HCT116 (cell line): ENCODE measurements at regions not wholly inside any gene's neighbourhood (a gene's known extent, or its start where the extent isn't known, plus 50 kb on each side); places are given as distances from the start of the nearest gene placed in this dataset.

Experiments
- ATAC-seq: fragments of 200-7000 bp; cut with Tn5 transposase; 2 replicates; pipeline ENCODE4 v1.9.1; 2020; ENCODE audit warnings: mild to moderate bottlenecking, moderate library complexity
- BruUV-seq: library from RNA; stranded (reverse); fragments of 400-500 nt; replicated peaks from 2 replicates; lab custom pipeline; 2021; lab: Mats Ljungman, UMichigan
- CTCF ChIA-PET: fragments of 300-600 bp; sonication (Branson Sonifier 250); formaldehyde crosslinking; loops from one replicate; lab custom pipeline; 2021; ENCODE audit warnings: antibody characterized with exemption; lab: Charles Lee
- POLR2A ChIA-PET: fragments of 300-600, 350-600 bp; sonication (Branson Sonifier 250); formaldehyde crosslinking; loops from one replicate; lab custom pipeline; 2021; ENCODE audit warnings: antibody characterized with exemption; lab: Charles Lee
- RAD21 ChIA-PET, 2 experiments: fragments of 300-600 bp; sonication (Branson Sonifier 250); formaldehyde crosslinking; loops; one replicate each; lab custom pipeline; 2023; ENCODE audit warnings: low total read pairs in 2 of 2; ENCODE audit not compliant: uncharacterized antibody in 2 of 2, unreplicated experiment in 2 of 2, low non-redundant PET in 1 of 2; lab: Charles Lee
- DNase-seq: peaks from one replicate; pipeline ENCODE4 v3.0.0-alpha.2; 2010; ENCODE audit warnings: low read depth, low spot score
- H2AFZ ChIP-seq: fragments of 200-600 bp; shearing (Covaris generic), sonication (generic); 2 replicates; pipeline ENCODE4 v1.6.1; 2017; ENCODE audit warnings: low read depth, mixed run types, mixed read lengths, antibody characterized with exemption, low read length; ENCODE audit not compliant: poor library complexity, severe bottlenecking
- H3K27ac ChIP-seq: 2 replicates; pipeline ENCODE4 v1.5.1; 2012; ENCODE audit warnings: low read depth, low read length
- H3K27me3 ChIP-seq: fragments of 200-600 bp; sonication (generic); 2 replicates; pipeline ENCODE4 v1.6.1; 2016; ENCODE audit warnings: mixed run types, low read length, mixed read lengths; ENCODE audit not compliant: insufficient read depth
- H3K36me3 ChIP-seq, 2 experiments: fragments of 200-500 bp in 1 of 2; fragments of 200-600 bp in 1 of 2; sonication (Bioruptor generic) in 1 of 2; sonication (generic) in 1 of 2; 2 replicates each; pipeline versions ENCODE4 v1.5.1 to v1.6.1; 2014 to 2016; ENCODE audit warnings: low read length in 2 of 2, inconsistent platforms in 1 of 2, mixed read lengths in 1 of 2, mixed run types in 1 of 2; ENCODE audit not compliant: insufficient read depth in 2 of 2, control insufficient read depth in 1 of 2
- H3K4me1 ChIP-seq, 2 experiments: fragments of 200-600 bp in 1 of 2; sonication (generic) in 1 of 2; 2 replicates each; pipeline versions ENCODE4 v1.5.1 to v1.6.1; 2012 to 2017; ENCODE audit warnings: low read length in 2 of 2, inconsistent platforms in 1 of 2, mild to moderate bottlenecking in 1 of 2, mixed read lengths in 1 of 2, mixed run types in 1 of 2, moderate library complexity in 1 of 2; ENCODE audit not compliant: insufficient read depth in 2 of 2, control insufficient read depth in 1 of 2
- H3K4me2 ChIP-seq: fragments of 200-600 bp; sonication (generic); 2 replicates; pipeline ENCODE4 v1.6.1; 2017; ENCODE audit warnings: mixed run types, low read length, mixed read lengths
- H3K4me3 ChIP-seq, 2 experiments: fragments of 200-600 bp in 1 of 2; sonication (generic) in 1 of 2; replicated peaks in 1 of 2; 2 replicates each; pipeline ENCODE4 v1.5.1; 2011 to 2016; ENCODE audit warnings: low read length in 2 of 2, control low read depth in 1 of 2, low read depth in 1 of 2, mild to moderate bottlenecking in 1 of 2, mixed read lengths in 1 of 2, mixed run types in 1 of 2
- H3K79me2 ChIP-seq: fragments of 200-600 bp; sonication (generic); 2 replicates; pipeline ENCODE4 v1.6.1; 2017; ENCODE audit warnings: mild to moderate bottlenecking, mixed run types, low read length, moderate library complexity, mixed read lengths; ENCODE audit not compliant: insufficient read depth
- H3K9ac ChIP-seq: fragments of 200-600 bp; sonication (generic); 2 replicates; pipeline ENCODE4 v1.6.1; 2016; ENCODE audit warnings: low read length, mixed read lengths
- H3K9me2 ChIP-seq: fragments of 200-600 bp; sonication (generic), shearing (Covaris generic); 2 replicates; pipeline ENCODE4 v1.6.1; 2017; ENCODE audit warnings: mixed run types, mild to moderate bottlenecking, moderate library complexity; ENCODE audit not compliant: insufficient read depth
- H3K9me3 ChIP-seq, 2 experiments: fragments of 200-500 bp in 1 of 2; fragments of 200-600 bp in 1 of 2; sonication (Bioruptor generic) in 1 of 2; sonication (generic) in 1 of 2; 2 replicates each; pipeline ENCODE4 v1.6.1; 2014 to 2017; ENCODE audit warnings: low read length in 2 of 2, mixed read lengths in 2 of 2, inconsistent platforms in 1 of 2, low read depth in 1 of 2, mild to moderate bottlenecking in 1 of 2, mixed run types in 1 of 2, moderate library complexity in 1 of 2; ENCODE audit not compliant: control insufficient read depth in 1 of 2, insufficient read depth in 1 of 2
- H4K20me1 ChIP-seq: fragments of 200-600 bp; sonication (generic), shearing (Covaris generic); 2 replicates; pipeline ENCODE4 v1.6.1; 2017; ENCODE audit warnings: mixed run types, mild to moderate bottlenecking, moderate library complexity; ENCODE audit not compliant: insufficient read depth
- CEBPB ChIP-seq: IDR thresholded peaks from 2 replicates; pipeline ENCODE4 v1.6.1; 2012; ENCODE audit warnings: low read depth
- ELF1 ChIP-seq: IDR thresholded peaks from 2 replicates; pipeline ENCODE4 v1.6.1; 2012; ENCODE audit warnings: low read depth, borderline replicate concordance
- EZH2 ChIP-seq: fragments of 200-600 bp; sonication (generic); IDR thresholded peaks from 2 replicates; pipeline ENCODE4 v1.6.1; 2017; ENCODE audit warnings: antibody characterized with exemption, mixed run types
- FOSL1 ChIP-seq: IDR thresholded peaks from 2 replicates; pipeline ENCODE4 v1.6.1; 2012; ENCODE audit warnings: low read depth
- JUND ChIP-seq: IDR thresholded peaks from 2 replicates; pipeline ENCODE4 v1.6.1; 2012
- POLR2A ChIP-seq: IDR thresholded peaks from 2 replicates; pipeline ENCODE4 v1.7.0; 2011; ENCODE audit warnings: borderline replicate concordance; ENCODE audit not compliant: insufficient read depth, insufficient read length; ENCODE audit errors: extremely low read depth
- POLR2AphosphoS5 ChIP-seq: IDR thresholded peaks from 2 replicates; pipeline ENCODE4 v1.6.1; 2011; ENCODE audit warnings: mild to moderate bottlenecking, low read depth, low read length, moderate library complexity
- RAD21 ChIP-seq: IDR thresholded peaks from 2 replicates; pipeline ENCODE4 v1.6.1; 2012; ENCODE audit warnings: low read depth, mild to moderate bottlenecking
- SIN3A ChIP-seq: IDR thresholded peaks from 2 replicates; pipeline ENCODE4 v1.6.1; 2012; ENCODE audit warnings: low read depth
- SRF ChIP-seq: IDR thresholded peaks from 2 replicates; pipeline ENCODE4 v1.6.1; 2012; ENCODE audit warnings: low read depth
- ZFX ChIP-seq: fragments of 450-650 bp; IDR thresholded peaks from 2 replicates; pipeline ENCODE4 v1.6.1; 2017
- ZNF274 ChIP-seq: fragments of 200-500 bp; sonication (Bioruptor generic); IDR thresholded peaks from 2 replicates; pipeline ENCODE4 v1.6.1; 2014; ENCODE audit warnings: mild to moderate bottlenecking, low read depth, low read length, inconsistent platforms
- intact Hi-C: fragments of 100-400 bp; cut with micrococcal nuclease; formaldehyde crosslinking; loops from 2 replicates; pipeline ENCODE4 v1.10.0; 2022
- TF ChIP-seq, protein P1 (sequence below): IDR thresholded peaks from 2 replicates; pipeline ENCODE4 v1.6.1; 2012; ENCODE audit warnings: low read depth
- TF ChIP-seq, protein P2 (sequence below): IDR thresholded peaks from 2 replicates; pipeline ENCODE4 v1.6.1; 2012
- TF ChIP-seq, protein P3 (sequence below): IDR thresholded peaks from 2 replicates; pipeline ENCODE4 v1.6.1; 2012

DNA sequence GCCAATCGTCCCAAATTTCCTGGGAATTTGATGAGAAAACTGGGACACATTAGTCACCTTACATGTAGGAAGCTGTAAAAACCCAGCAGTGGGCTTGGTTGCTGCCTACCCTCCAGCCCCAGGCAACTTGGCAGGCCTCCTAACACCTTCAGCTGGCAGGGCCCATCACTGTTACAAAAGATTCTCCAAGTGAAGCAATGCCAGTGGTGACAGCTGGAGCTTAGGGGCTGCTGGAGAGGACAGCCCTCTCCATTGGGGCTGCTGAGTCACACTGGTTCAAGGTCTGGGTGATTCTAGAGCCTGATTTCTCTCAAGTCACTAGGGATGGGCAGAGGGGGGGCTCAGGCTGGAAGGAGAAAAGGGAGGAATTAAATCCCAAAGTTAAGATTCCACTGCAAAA is 180.6 kb downstream of the COPRS start:
- ChIA-PET POLR2A (no interaction called here), RAD21 (no interaction called here), CTCF (no interaction called here)
- H3K27ac ChIP-seq = no peak overlapping the region
- no peak for TF ChIP-seq JUND
- intact Hi-C loops = no loop called here
- H2AFZ ChIP-seq = no peak overlapping the region
- no peaks in the 10 kb centered on the region for H4K20me1 ChIP-seq
- ATAC-seq = no peak
- peaks cover 0 to 16% of the 10 kb centered on the region in 2 experiments; a peak in 3 of 4 replicates for H3K4me1 ChIP-seq
- no peaks in the 10 kb centered on the region for H3K36me3 ChIP-seq
- no peaks in the 10 kb centered on the region for H3K9me2 ChIP-seq
- DNase-seq = no peak
- H3K4me3 ChIP-seq = no peak overlapping the region
- H3K79me2 ChIP-seq = no peaks in the 10 kb centered on the region
- no peak overlapping the region for H3K4me2 ChIP-seq
- no peaks in the 10 kb centered on the region for H3K27me3 ChIP-seq
- no TSS peak for BruUV-seq
- no peaks in the 10 kb centered on the region for H3K9me3 ChIP-seq
- no peak overlapping the region for H3K9ac ChIP-seq

DNA sequence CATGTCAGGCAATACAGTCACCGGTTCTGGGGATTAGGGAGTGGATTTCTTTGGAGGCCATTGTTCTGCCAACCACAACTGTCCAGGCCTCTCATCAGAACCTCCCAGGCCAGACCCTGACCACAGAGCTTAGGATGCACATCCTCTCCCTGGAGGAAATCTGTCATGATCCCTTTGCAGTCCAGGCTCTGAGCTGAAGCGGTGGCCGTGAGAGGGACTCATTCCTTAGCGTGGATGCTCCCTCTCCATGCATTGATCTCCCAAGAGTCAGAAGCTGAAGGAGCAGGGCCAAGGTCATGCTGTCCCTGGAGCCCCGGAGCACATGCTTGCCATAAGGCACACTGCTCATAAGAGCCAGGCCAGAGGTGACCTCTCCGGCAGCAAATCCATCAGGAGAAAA is 181.4 kb downstream of the COPRS start:
- H3K79me2 ChIP-seq = no peaks in the 10 kb centered on the region
- no peak overlapping the region for H3K9ac ChIP-seq
- TF ChIP-seq SRF = no peak
- no peak for TF ChIP-seq ELF1
- TF ChIP-seq, protein P1, sequence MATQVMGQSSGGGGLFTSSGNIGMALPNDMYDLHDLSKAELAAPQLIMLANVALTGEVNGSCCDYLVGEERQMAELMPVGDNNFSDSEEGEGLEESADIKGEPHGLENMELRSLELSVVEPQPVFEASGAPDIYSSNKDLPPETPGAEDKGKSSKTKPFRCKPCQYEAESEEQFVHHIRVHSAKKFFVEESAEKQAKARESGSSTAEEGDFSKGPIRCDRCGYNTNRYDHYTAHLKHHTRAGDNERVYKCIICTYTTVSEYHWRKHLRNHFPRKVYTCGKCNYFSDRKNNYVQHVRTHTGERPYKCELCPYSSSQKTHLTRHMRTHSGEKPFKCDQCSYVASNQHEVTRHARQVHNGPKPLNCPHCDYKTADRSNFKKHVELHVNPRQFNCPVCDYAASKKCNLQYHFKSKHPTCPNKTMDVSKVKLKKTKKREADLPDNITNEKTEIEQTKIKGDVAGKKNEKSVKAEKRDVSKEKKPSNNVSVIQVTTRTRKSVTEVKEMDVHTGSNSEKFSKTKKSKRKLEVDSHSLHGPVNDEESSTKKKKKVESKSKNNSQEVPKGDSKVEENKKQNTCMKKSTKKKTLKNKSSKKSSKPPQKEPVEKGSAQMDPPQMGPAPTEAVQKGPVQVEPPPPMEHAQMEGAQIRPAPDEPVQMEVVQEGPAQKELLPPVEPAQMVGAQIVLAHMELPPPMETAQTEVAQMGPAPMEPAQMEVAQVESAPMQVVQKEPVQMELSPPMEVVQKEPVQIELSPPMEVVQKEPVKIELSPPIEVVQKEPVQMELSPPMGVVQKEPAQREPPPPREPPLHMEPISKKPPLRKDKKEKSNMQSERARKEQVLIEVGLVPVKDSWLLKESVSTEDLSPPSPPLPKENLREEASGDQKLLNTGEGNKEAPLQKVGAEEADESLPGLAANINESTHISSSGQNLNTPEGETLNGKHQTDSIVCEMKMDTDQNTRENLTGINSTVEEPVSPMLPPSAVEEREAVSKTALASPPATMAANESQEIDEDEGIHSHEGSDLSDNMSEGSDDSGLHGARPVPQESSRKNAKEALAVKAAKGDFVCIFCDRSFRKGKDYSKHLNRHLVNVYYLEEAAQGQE = no peak
- no peak for TF ChIP-seq POLR2AphosphoS5
- no peak for TF ChIP-seq POLR2A
- TF ChIP-seq SIN3A = no peak
- no peak for TF ChIP-seq ZNF274
- TF ChIP-seq CEBPB = no peak
- TF ChIP-seq EZH2 = no peak
- no peak for TF ChIP-seq ZFX
- TF ChIP-seq FOSL1 = no peak
- TF ChIP-seq JUND = no peak
- TF ChIP-seq, protein P2, sequence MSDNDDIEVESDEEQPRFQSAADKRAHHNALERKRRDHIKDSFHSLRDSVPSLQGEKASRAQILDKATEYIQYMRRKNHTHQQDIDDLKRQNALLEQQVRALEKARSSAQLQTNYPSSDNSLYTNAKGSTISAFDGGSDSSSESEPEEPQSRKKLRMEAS = no peak
- no peak for TF ChIP-seq RAD21
- TF ChIP-seq, protein P3, sequence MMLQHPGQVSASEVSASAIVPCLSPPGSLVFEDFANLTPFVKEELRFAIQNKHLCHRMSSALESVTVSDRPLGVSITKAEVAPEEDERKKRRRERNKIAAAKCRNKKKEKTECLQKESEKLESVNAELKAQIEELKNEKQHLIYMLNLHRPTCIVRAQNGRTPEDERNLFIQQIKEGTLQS = no peak
- peaks cover 0 to 16% of the 10 kb centered on the region in 2 experiments; a peak in 3 of 4 replicates for H3K4me1 ChIP-seq
- H3K27ac ChIP-seq = no peak overlapping the region
- DNase-seq = no peak
- intact Hi-C loops = no loop called here
- no peaks in the 10 kb centered on the region for H3K9me2 ChIP-seq
- H3K36me3 ChIP-seq = no peaks in the 10 kb centered on the region
- no peak overlapping the region for H2AFZ ChIP-seq
- H4K20me1 ChIP-seq = no peaks in the 10 kb centered on the region
- ATAC-seq = no peak
- no peak overlapping the region for H3K4me3 ChIP-seq
- no peaks in the 10 kb centered on the region for H3K27me3 ChIP-seq
- no peaks in the 10 kb centered on the region for H3K9me3 ChIP-seq
- no peak overlapping the region for H3K4me2 ChIP-seq
- no TSS peak for BruUV-seq
- ChIA-PET POLR2A (no interaction called here), CTCF (no interaction called here), RAD21 (no interaction called here)
